ENCODE measurements at regions not wholly inside any gene's neighbourhood (a gene's known extent, or its start where the extent isn't known, plus 50 kb on each side); places are given as distances from the start of the nearest gene placed in this dataset.

GRCh38 chr18:45237343-45238098 lies 377.8 kb upstream of the SLC14A2 start:
- Histone ChIP-seq H3K4me3 (replicated peaks; ENCODE audit: low read depth, low read length) (no peak overlapping the region), H3K36me3 (ENCODE audit: control insufficient read depth, insufficient read depth, low read length) (no peaks in the 10 kb centered on the region), H3K27me3 (replicated peaks; ENCODE audit: control insufficient read depth, insufficient read depth, low read length) (no peaks in the 10 kb centered on the region)
- DNase-seq (ENCODE audit: extremely low read depth, insufficient read length), result no peak
- no peak for TF ChIP-seq CTCF (IDR thresholded peaks at IDR 0.05; ENCODE audit: insufficient read depth, low read length, poor library complexity, severe bottlenecking)

- Histone ChIP-seq H3K27me3 (replicated peaks; ENCODE audit: control insufficient read depth, insufficient read depth, low read length) (no peaks in the 10 kb centered on the region; the same call in 1 of the 2 replicates), H3K36me3 (ENCODE audit: control insufficient read depth, insufficient read depth, low read length) (no peaks in the 10 kb centered on the region), H3K4me3 (replicated peaks; ENCODE audit: low read depth, low read length) (no peak overlapping the region)
- no peak for TF ChIP-seq CTCF (IDR thresholded peaks at IDR 0.05; ENCODE audit: insufficient read depth, low read length, poor library complexity, severe bottlenecking)
- no peak for DNase-seq (ENCODE audit: extremely low read depth, insufficient read length)
Observed at GRCh38 chr18:45241271-45241670, 374.0 kb upstream of the SLC14A2 start.

GRCh38 chr18:45241982-45242565 lies 373.2 kb upstream of the SLC14A2 start:
- H3K4me3 ChIP-seq (replicated peaks; ENCODE audit: low read depth, low read length), result no peak overlapping the region
- DNase-seq (ENCODE audit: extremely low read depth, insufficient read length), result no peak
- no peaks in the 10 kb centered on the region; the same call in 1 of the 2 replicates for H3K27me3 ChIP-seq (replicated peaks; ENCODE audit: control insufficient read depth, insufficient read depth, low read length)
- no peak for TF ChIP-seq CTCF (IDR thresholded peaks at IDR 0.05; ENCODE audit: insufficient read depth, low read length, poor library complexity, severe bottlenecking)
- H3K36me3 ChIP-seq (ENCODE audit: control insufficient read depth, insufficient read depth, low read length), result no peaks in the 10 kb centered on the region

- no peak for DNase-seq (ENCODE audit: extremely low read depth, insufficient read length)
- no peak overlapping the region for H3K4me3 ChIP-seq (replicated peaks; ENCODE audit: low read depth, low read length)
- no peaks in the 10 kb centered on the region; the same call in 1 of the 2 replicates for H3K27me3 ChIP-seq (replicated peaks; ENCODE audit: control insufficient read depth, insufficient read depth, low read length)
- no peak for TF ChIP-seq CTCF (IDR thresholded peaks at IDR 0.05; ENCODE audit: insufficient read depth, low read length, poor library complexity, severe bottlenecking)
- no peaks in the 10 kb centered on the region for H3K36me3 ChIP-seq (ENCODE audit: control insufficient read depth, insufficient read depth, low read length)
Observed at GRCh38 chr18:45243340-45244110, 371.8 kb upstream of the SLC14A2 start.

- H3K27me3 ChIP-seq (replicated peaks; ENCODE audit: control insufficient read depth, insufficient read depth, low read length), result no peaks in the 10 kb centered on the region; the same call in 1 of the 2 replicates
- TF ChIP-seq CTCF (IDR thresholded peaks at IDR 0.05; ENCODE audit: insufficient read depth, low read length, poor library complexity, severe bottlenecking), result no peak
- DNase-seq (ENCODE audit: extremely low read depth, insufficient read length), result no peak
- H3K4me3 ChIP-seq (replicated peaks; ENCODE audit: low read depth, low read length), result no peak overlapping the region
- no peaks in the 10 kb centered on the region for H3K36me3 ChIP-seq (ENCODE audit: control insufficient read depth, insufficient read depth, low read length)
Observed at GRCh38 chr18:45245091-45245511, 370.2 kb upstream of the SLC14A2 start.

Measured in GM06990 (cell line).